HepG2 (cell line): ENCODE measurements at regions not wholly inside any gene's neighbourhood (a gene's known extent, or its start where the extent isn't known, plus 50 kb on each side); places are given as distances from the start of the nearest gene placed in this dataset.

Source experiments
- ATAC-seq: fragments of 200-7000 bp; cut with Tn5 transposase; 3 replicates; pipeline ENCODE4 v1.9.1; 2020; ENCODE audit warnings: mild to moderate bottlenecking, moderate library complexity
- BruUV-seq: library from RNA; stranded (reverse); fragments of 400-500 nt; replicated peaks from 2 replicates; lab custom pipeline; 2021; lab: Mats Ljungman, UMichigan
- CTCF ChIA-PET: fragments of 300-600 bp; formaldehyde crosslinking; extraction: SDS; loops from one replicate; lab custom pipeline; 2021; ENCODE audit warnings: low total read pairs, inconsistent platforms, low intra/inter-chr PET ratio; lab: Yijun Ruan, JAX
- POLR2A ChIA-PET: fragments of 350-600 bp; sonication (Branson Sonifier 250); formaldehyde crosslinking; loops from one replicate; lab custom pipeline; 2020; ENCODE audit warnings: antibody characterized with exemption, inconsistent platforms; lab: Yijun Ruan, JAX
- DNase-seq: peaks from one replicate; pipeline ENCODE4 v3.0.0-alpha.2; 2015; ENCODE audit warnings: low spot score
- FAIRE-seq: peaks from 3 replicates; lab custom pipeline; 2011; peaks lifted over from hg19 to GRCh38; lab: Jason Lieb, UNC
- H2AFZ ChIP-seq: one replicate; pipeline ENCODE4 v1.6.1; 2011; ENCODE audit warnings: low read length, inconsistent platforms
- H3K27ac ChIP-seq: fragments of 300-600 bp; 3 replicates; pipeline ENCODE4 v1.8.0; 2011; ENCODE audit warnings: mixed run types, mild to moderate bottlenecking, mixed read lengths, low read length, inconsistent platforms; ENCODE audit not compliant: insufficient read depth; ENCODE audit errors: extremely low read length
- H3K27me3 ChIP-seq, 2 experiments: fragments of 200-600 bp in 1 of 2; 2 replicates in 1 of 2; 3 replicates in 1 of 2; pipeline versions ENCODE4 v1.6.0 to v1.8.0; 2011; ENCODE audit warnings: low read length in 2 of 2, mild to moderate bottlenecking in 2 of 2, moderate library complexity in 2 of 2, inconsistent platforms in 1 of 2; ENCODE audit not compliant: insufficient read depth in 2 of 2, control insufficient read depth in 1 of 2
- H3K36me3 ChIP-seq, 2 experiments: fragments of 200-600 bp in 1 of 2; replicated peaks in 1 of 2; 2 replicates in 1 of 2; 3 replicates in 1 of 2; pipeline versions ENCODE4 v1.5.1 to v1.8.0; 2011; ENCODE audit warnings: low read length in 2 of 2, inconsistent platforms in 1 of 2; ENCODE audit not compliant: insufficient read depth in 2 of 2, control insufficient read depth in 1 of 2
- H3K4me1 ChIP-seq: 2 replicates; pipeline ENCODE4 v1.5.1; 2012; ENCODE audit warnings: low read length, inconsistent platforms; ENCODE audit not compliant: insufficient read depth
- H3K4me2 ChIP-seq: 2 replicates; pipeline ENCODE4 v1.6.0; 2011; ENCODE audit warnings: low read depth, low read length, inconsistent platforms
- H3K4me3 ChIP-seq, 3 experiments: fragments of 200-600 bp in 1 of 3; sonication (generic), shearing (Covaris generic) in 1 of 3; replicated peaks in 1 of 3; 2 replicates each; pipeline ENCODE4 v1.5.1; 2011 to 2016; ENCODE audit warnings: low read length in 3 of 3, inconsistent platforms in 2 of 3, low read depth in 2 of 3, mild to moderate bottlenecking in 2 of 3, control low read depth in 1 of 3, mixed read lengths in 1 of 3; ENCODE audit not compliant: insufficient read depth in 1 of 3
- H3K79me2 ChIP-seq: one replicate; pipeline ENCODE4 v1.6.1; 2011; ENCODE audit warnings: low read length, inconsistent platforms; ENCODE audit not compliant: insufficient read depth
- H3K9ac ChIP-seq: 2 replicates; pipeline ENCODE4 v1.6.0; 2011; ENCODE audit warnings: mild to moderate bottlenecking, low read depth, low read length, inconsistent platforms; ENCODE audit not compliant: insufficient read depth
- H3K9me3 ChIP-seq: 2 replicates; pipeline ENCODE4 v1.5.1; 2012; ENCODE audit warnings: mild to moderate bottlenecking, low read length
- H4K20me1 ChIP-seq: 2 replicates; pipeline ENCODE4 v1.6.0; 2011; ENCODE audit warnings: inconsistent platforms, mild to moderate bottlenecking, low read length, moderate library complexity; ENCODE audit not compliant: insufficient read depth
- GPN1 ChIP-seq: sonication (generic); formaldehyde crosslinking; IDR thresholded peaks from 2 replicates; pipeline ENCODE4 v1.5.1; 2020; ENCODE audit warnings: missing genetic modification reagents, borderline replicate concordance
- POLR2AphosphoS2 ChIP-seq: IDR thresholded peaks from 2 replicates; pipeline ENCODE4 v1.6.1; 2011; ENCODE audit warnings: low read depth, low read length, improper control_type of control experiment
- ZGPAT ChIP-seq: IDR thresholded peaks from 2 replicates; pipeline ENCODE4 v1.6.1; 2016; ENCODE audit warnings: mild to moderate bottlenecking
- ZNF703 ChIP-seq: sonication (generic); formaldehyde crosslinking; IDR thresholded peaks from 2 replicates; pipeline ENCODE4 v1.5.1; 2020; ENCODE audit warnings: missing genetic modification reagents, mild to moderate bottlenecking, moderate library complexity, borderline replicate concordance
- WGBS: methylation state at CpG from one replicate; pipeline ENCODE4 v1.1.6; 2017; ENCODE audit warnings: low lambda C conversion rate; 5-methylcytosine and 5-hydroxymethylcytosine counted together
- in situ Hi-C: cut with HindIII; loops from 2 replicates; pipeline ENCODE4 v1.10.0; 2017; ENCODE audit warnings: low pct_unique_long_range_greater_than_20kb; ENCODE audit not compliant: extremely low pct_ligation_motif_present
- intact Hi-C: fragments of 100-400 bp; cut with micrococcal nuclease; formaldehyde crosslinking; loops from one replicate; pipeline ENCODE4 v1.10.0; 2022; ENCODE audit not compliant: unreplicated experiment
- TF ChIP-seq, protein P1 (sequence below): sonication (generic); formaldehyde crosslinking; IDR thresholded peaks from 2 replicates; pipeline ENCODE4 v1.8.0; 2022; ENCODE audit warnings: mild to moderate bottlenecking, missing genetic modification reagents; ENCODE audit not compliant: insufficient replicate concordance
- TF ChIP-seq, protein P2 (sequence below): sonication (generic); formaldehyde crosslinking; IDR thresholded peaks from 2 replicates; pipeline ENCODE4 v1.5.0; 2020; ENCODE audit warnings: missing genetic modification reagents

GRCh38 chr2:208618220-208618619 lies 211.6 kb downstream of the PTH2R start:
- TF ChIP-seq GPN1 (CRISPR knock-in tag) = no peak
- no peak for TF ChIP-seq POLR2AphosphoS2
- TF ChIP-seq ZGPAT (CRISPR knock-in tag) = no peak
- TF ChIP-seq, protein P1, sequence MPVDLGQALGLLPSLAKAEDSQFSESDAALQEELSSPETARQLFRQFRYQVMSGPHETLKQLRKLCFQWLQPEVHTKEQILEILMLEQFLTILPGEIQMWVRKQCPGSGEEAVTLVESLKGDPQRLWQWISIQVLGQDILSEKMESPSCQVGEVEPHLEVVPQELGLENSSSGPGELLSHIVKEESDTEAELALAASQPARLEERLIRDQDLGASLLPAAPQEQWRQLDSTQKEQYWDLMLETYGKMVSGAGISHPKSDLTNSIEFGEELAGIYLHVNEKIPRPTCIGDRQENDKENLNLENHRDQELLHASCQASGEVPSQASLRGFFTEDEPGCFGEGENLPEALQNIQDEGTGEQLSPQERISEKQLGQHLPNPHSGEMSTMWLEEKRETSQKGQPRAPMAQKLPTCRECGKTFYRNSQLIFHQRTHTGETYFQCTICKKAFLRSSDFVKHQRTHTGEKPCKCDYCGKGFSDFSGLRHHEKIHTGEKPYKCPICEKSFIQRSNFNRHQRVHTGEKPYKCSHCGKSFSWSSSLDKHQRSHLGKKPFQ = no peak
- no peak for TF ChIP-seq ZNF703
- TF ChIP-seq, protein P2, sequence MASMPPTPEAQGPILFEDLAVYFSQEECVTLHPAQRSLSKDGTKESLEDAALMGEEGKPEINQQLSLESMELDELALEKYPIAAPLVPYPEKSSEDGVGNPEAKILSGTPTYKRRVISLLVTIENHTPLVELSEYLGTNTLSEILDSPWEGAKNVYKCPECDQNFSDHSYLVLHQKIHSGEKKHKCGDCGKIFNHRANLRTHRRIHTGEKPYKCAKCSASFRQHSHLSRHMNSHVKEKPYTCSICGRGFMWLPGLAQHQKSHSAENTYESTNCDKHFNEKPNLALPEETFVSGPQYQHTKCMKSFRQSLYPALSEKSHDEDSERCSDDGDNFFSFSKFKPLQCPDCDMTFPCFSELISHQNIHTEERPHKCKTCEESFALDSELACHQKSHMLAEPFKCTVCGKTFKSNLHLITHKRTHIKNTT (CRISPR knock-in tag) = no peak
- TF ChIP-seq, all 625 proteins: peak for 0
- no peak overlapping the region for H3K4me2 ChIP-seq
- POLR2A ChIA-PET = no interaction called here
- CTCF ChIA-PET = no interaction called here
- no peaks in the 10 kb centered on the region for H3K9me3 ChIP-seq
- H3K79me2 ChIP-seq = no peaks in the 10 kb centered on the region
- no peak overlapping the region for H3K9ac ChIP-seq
- H4K20me1 ChIP-seq = no peaks in the 10 kb centered on the region
- no peak overlapping the region for H2AFZ ChIP-seq
- no TSS peak for BruUV-seq
- intact Hi-C loops = no loop called here
- in situ Hi-C loops = no loop called here
- H3K27ac ChIP-seq = no peak overlapping the region
- FAIRE-seq (no peak), ATAC-seq (no peak), DNase-seq (no peak)
- H3K4me3 ChIP-seq = no peak overlapping the region
- WGBS = 17% methylated on average over 4 of the region's 4 CpGs
- no peaks in the 10 kb centered on the region for H3K27me3 ChIP-seq
- H3K4me1 ChIP-seq = no peaks in the 10 kb centered on the region
- H3K36me3 ChIP-seq = no peaks in the 10 kb centered on the region
